NT2/D1 (cell line): ENCODE measurements at regions not wholly inside any gene's neighbourhood (a gene's known extent, or its start where the extent isn't known, plus 50 kb on each side); places are given as distances from the start of the nearest gene placed in this dataset.

Source experiments
- DNase-seq: peaks from one replicate; pipeline ENCODE4 v3.0.0-alpha.2; 2011; ENCODE audit warnings: low read depth, low spot score
- H3K27me3 ChIP-seq: 2 replicates; pipeline ENCODE4 v1.6.0; 2011; ENCODE audit warnings: mild to moderate bottlenecking; ENCODE audit not compliant: insufficient read length, insufficient read depth
- H3K36me3 ChIP-seq: 2 replicates; pipeline ENCODE4 v1.6.1; 2011; ENCODE audit warnings: mild to moderate bottlenecking, low read length, mixed read lengths; ENCODE audit not compliant: insufficient read depth, insufficient read length
- H3K4me1 ChIP-seq: 2 replicates; pipeline ENCODE4 v1.5.1; 2011; ENCODE audit not compliant: insufficient read depth, insufficient read length
- H3K4me3 ChIP-seq: 2 replicates; pipeline ENCODE4 v1.5.1; 2011; ENCODE audit warnings: low read depth; ENCODE audit not compliant: insufficient read length
- H3K9ac ChIP-seq: 2 replicates; pipeline ENCODE4 v1.6.0; 2011; ENCODE audit warnings: low read depth; ENCODE audit not compliant: insufficient read length
- H3K9me3 ChIP-seq: 2 replicates; pipeline ENCODE4 v1.5.1; 2011; ENCODE audit warnings: mild to moderate bottlenecking, low read length; ENCODE audit not compliant: insufficient read depth
- SUZ12 ChIP-seq: IDR thresholded peaks from 2 replicates; pipeline ENCODE4 v1.6.1; 2011; ENCODE audit not compliant: insufficient read length, insufficient read depth; ENCODE audit errors: extremely low read depth
- YY1 ChIP-seq: IDR thresholded peaks from 2 replicates; pipeline ENCODE4 v1.6.1; 2011; ENCODE audit not compliant: insufficient read length, insufficient read depth
- ZNF274 ChIP-seq: IDR thresholded peaks from 2 replicates; pipeline ENCODE4 v1.6.1; 2011; ENCODE audit warnings: mild to moderate bottlenecking, low read depth, low read length

DNA sequence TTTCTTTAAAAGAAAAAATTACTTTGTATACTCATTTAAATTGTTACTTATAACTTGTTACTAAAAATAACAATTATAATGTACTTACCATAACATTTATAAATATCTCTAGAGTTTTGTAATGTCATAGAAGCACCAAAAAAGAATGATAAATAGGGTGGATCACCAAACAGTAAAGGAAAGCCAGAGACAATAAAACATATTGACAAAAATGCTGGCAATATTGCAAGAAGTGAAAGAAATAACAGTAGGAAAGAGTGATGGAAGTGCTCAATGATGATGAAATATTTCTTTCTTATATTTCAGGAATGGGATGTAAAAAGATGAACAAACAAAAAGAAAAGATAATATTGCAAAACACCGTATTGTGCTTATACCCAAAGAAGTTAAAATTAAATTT is 301.7 kb downstream of the CENPW start:
- Histone ChIP-seq H3K27me3 (no peaks in the 10 kb centered on the region), H3K9me3 (no peaks in the 10 kb centered on the region), H3K4me3 (no peak overlapping the region), H3K9ac (no peak overlapping the region), H3K36me3 (no peaks in the 10 kb centered on the region), H3K4me1 (no peaks in the 10 kb centered on the region)
- DNase-seq = no peak
- no peak for TF ChIP-seq ZNF274
- no peak for TF ChIP-seq SUZ12
- TF ChIP-seq YY1 = no peak

- no peaks in the 10 kb centered on the region for H3K36me3 ChIP-seq
- no peak overlapping the region for H3K9ac ChIP-seq
- no peaks in the 10 kb centered on the region for H3K4me1 ChIP-seq
- DNase-seq = no peak
- H3K4me3 ChIP-seq = no peak overlapping the region
- no peaks in the 10 kb centered on the region for H3K9me3 ChIP-seq
- no peaks in the 10 kb centered on the region for H3K27me3 ChIP-seq
- TF ChIP-seq ZNF274 = no peak
- no peak for TF ChIP-seq SUZ12
- no peak for TF ChIP-seq YY1
Observed at GRCh38 chr6:126643352-126643751, 303.4 kb downstream of the CENPW start.

DNA sequence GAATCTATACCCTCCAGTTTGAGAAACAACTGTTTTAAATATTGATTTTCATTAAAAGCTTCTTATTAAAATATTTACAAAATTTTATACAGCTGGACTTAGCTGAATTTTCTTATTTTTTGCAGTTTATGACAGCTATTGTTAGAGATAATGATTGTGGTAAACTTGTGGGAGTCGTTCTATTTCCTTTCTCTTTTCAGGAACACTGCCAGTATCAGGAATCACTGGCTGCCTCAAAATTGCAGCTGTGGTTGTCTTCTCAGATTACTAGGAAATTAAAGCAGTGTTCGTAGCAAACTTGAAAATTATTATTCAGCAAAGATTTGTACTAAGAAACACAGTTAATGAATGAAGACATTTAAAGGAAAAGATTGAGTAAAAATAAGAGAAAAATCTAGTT is 311.0 kb downstream of the CENPW start:
- peaks cover 9% of the 10 kb centered on the region; the same call in 1 of the 2 replicates for H3K9me3 ChIP-seq
- H3K4me3 ChIP-seq = no peak overlapping the region
- H3K27me3 ChIP-seq = no peaks in the 10 kb centered on the region
- no peaks in the 10 kb centered on the region for H3K4me1 ChIP-seq
- H3K36me3 ChIP-seq = no peaks in the 10 kb centered on the region
- TF ChIP-seq YY1 (no peak), ZNF274 (no peak), SUZ12 (no peak)
- no peak for DNase-seq
- no peak overlapping the region for H3K9ac ChIP-seq

DNA sequence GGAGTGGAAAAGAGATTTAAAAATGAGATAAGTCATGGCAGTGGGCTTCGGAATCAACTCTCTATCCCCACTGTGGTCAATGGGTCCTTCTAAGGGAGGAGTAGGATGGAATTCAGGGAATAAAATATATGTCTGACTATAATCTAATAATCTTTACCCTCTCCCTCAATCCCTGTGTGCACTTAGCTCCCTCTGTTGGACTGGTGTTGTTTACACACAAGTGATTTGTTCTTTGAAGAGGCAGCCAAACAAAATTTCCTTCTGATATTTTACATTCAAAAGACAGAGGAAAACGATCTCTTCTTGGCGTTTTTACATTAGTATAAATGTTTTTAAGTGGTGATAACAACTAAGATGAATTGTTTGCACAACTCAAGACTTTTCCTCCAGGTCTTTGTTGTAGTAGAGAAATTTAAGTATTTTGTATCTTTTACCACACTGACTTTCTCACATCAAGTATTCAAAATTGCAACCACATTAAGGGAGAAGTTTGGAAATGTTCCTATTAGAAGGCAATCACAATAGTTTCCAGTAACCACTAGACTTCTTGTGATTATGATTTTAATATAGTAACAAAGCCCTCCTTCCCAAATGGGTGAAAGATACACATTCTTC is 317.8 kb downstream of the CENPW start:
- H3K4me3 ChIP-seq = no peak overlapping the region
- no peaks in the 10 kb centered on the region for H3K27me3 ChIP-seq
- DNase-seq = peak; percentile 9
- H3K9me3 ChIP-seq = peaks cover 9% of the 10 kb centered on the region; the same call in 1 of the 2 replicates
- no peaks in the 10 kb centered on the region for H3K36me3 ChIP-seq
- H3K9ac ChIP-seq = no peak overlapping the region
- TF ChIP-seq YY1 = no peak
- no peak for TF ChIP-seq ZNF274
- no peak for TF ChIP-seq SUZ12
- no peaks in the 10 kb centered on the region for H3K4me1 ChIP-seq

DNA sequence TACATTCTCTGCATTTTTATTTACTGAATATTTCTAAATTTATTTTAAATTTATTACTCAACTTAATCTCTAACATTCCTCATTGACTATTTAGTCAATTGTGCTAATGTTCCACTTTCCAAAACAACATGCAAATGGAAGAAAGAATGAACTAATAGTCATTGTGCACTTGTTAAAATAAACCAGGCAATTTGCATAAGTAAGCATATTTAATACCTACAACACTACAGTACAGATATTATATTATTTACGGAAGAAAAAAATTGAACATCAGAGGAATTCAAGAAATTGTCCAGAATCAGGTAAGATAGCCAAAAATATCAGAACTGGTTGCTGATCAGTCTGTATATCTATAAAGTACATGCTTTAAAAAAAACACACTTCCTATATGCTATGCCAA is 320.5 kb downstream of the CENPW start:
- H3K4me3 ChIP-seq = no peak overlapping the region
- no peak for DNase-seq
- H3K27me3 ChIP-seq = no peaks in the 10 kb centered on the region
- no peaks in the 10 kb centered on the region for H3K36me3 ChIP-seq
- H3K9ac ChIP-seq = no peak overlapping the region
- no peaks in the 10 kb centered on the region for H3K4me1 ChIP-seq
- no peak for TF ChIP-seq ZNF274
- no peak for TF ChIP-seq YY1
- no peak for TF ChIP-seq SUZ12
- H3K9me3 ChIP-seq = no peaks in the 10 kb centered on the region

- Histone ChIP-seq H3K36me3 (no peaks in the 10 kb centered on the region), H3K4me1 (no peaks in the 10 kb centered on the region), H3K27me3 (no peaks in the 10 kb centered on the region), H3K9ac (no peak overlapping the region), H3K4me3 (no peak overlapping the region), H3K9me3 (no peaks in the 10 kb centered on the region)
- TF ChIP-seq ZNF274 (no peak), YY1 (no peak), SUZ12 (no peak)
- DNase-seq = no peak
Observed at GRCh38 chr6:126661646-126662045, 321.7 kb downstream of the CENPW start.

- Histone ChIP-seq H3K4me1 (no peaks in the 10 kb centered on the region), H3K4me3 (no peak overlapping the region), H3K36me3 (no peaks in the 10 kb centered on the region), H3K27me3 (no peaks in the 10 kb centered on the region), H3K9me3 (no peaks in the 10 kb centered on the region), H3K9ac (no peak overlapping the region)
- no peak for DNase-seq
- TF ChIP-seq SUZ12 = no peak
- TF ChIP-seq YY1 = no peak
- TF ChIP-seq ZNF274 = no peak
Observed at GRCh38 chr6:126662966-126663365, 323.1 kb downstream of the CENPW start.
